SK-N-SH treated with all-trans-retinoic acid at 6 μM for 48 hours (cell line): ENCODE measurements at regions not wholly inside any gene's neighbourhood (a gene's known extent, or its start where the extent isn't known, plus 50 kb on each side); places are given as distances from the start of the nearest gene placed in this dataset.

Experiments
- ATAC-seq: fragments of 200-7000 bp; cut with Tn5 transposase; 3 replicates; pipeline ENCODE4 v1.9.1; 2020; ENCODE audit warnings: mild to moderate bottlenecking, moderate library complexity
- ARNTL ChIP-seq: fragments of 450-650 bp; formaldehyde crosslinking; IDR thresholded peaks from 2 replicates; pipeline ENCODE4 v1.5.0; 2020; ENCODE audit warnings: low read depth, mild to moderate bottlenecking, moderate library complexity, borderline replicate concordance
- BACH2 ChIP-seq: fragments of 250-450 bp; sonication (Bioruptor Pico); IDR thresholded peaks from 2 replicates; pipeline ENCODE4 v1.9.0; 2021; ENCODE audit warnings: mild to moderate bottlenecking, borderline replicate concordance
- CREB5 ChIP-seq: fragments of 250-450 bp; sonication (Bioruptor Pico); IDR thresholded peaks from 2 replicates; pipeline ENCODE4 v1.5.1; 2020; ENCODE audit warnings: low read depth, mild to moderate bottlenecking, moderate library complexity
- CSDC2 ChIP-seq: fragments of 250-450 bp; sonication (Bioruptor Pico); IDR thresholded peaks from 2 replicates; pipeline ENCODE4 v1.5.0; 2020; ENCODE audit warnings: mild to moderate bottlenecking, moderate library complexity
- CSRNP3 ChIP-seq: fragments of 250-450 bp; sonication (Bioruptor Pico); IDR thresholded peaks from 2 replicates; pipeline ENCODE4 v1.5.1; 2021; ENCODE audit warnings: mild to moderate bottlenecking, moderate library complexity
- ESRRG ChIP-seq: fragments of 250-450 bp; sonication (Bioruptor Pico); IDR thresholded peaks from 2 replicates; pipeline ENCODE4 v1.6.1; 2021; ENCODE audit warnings: mild to moderate bottlenecking
- GLIS3 ChIP-seq: fragments of 250-450 bp; sonication (Bioruptor Pico); IDR thresholded peaks from 2 replicates; pipeline ENCODE4 v1.5.0; 2020; ENCODE audit warnings: mild to moderate bottlenecking, moderate library complexity
- OSR1 ChIP-seq: fragments of 250-450 bp; sonication (Bioruptor Pico); IDR thresholded peaks from 2 replicates; pipeline ENCODE4 v1.8.0; 2022; ENCODE audit warnings: moderate library complexity, mild to moderate bottlenecking, inconsistent platforms
- PATZ1 ChIP-seq: fragments of 250-450 bp; sonication (Bioruptor Pico); IDR thresholded peaks from 2 replicates; pipeline ENCODE4 v1.8.0; 2020; ENCODE audit warnings: mild to moderate bottlenecking, moderate library complexity, borderline replicate concordance
- POU6F1 ChIP-seq: fragments of 250-450 bp; sonication (Bioruptor Pico); IDR thresholded peaks from 2 replicates; pipeline ENCODE4 v1.8.0; 2021; ENCODE audit warnings: low read depth, mild to moderate bottlenecking, moderate library complexity, borderline replicate concordance
- PPARA ChIP-seq: fragments of 250-450 bp; sonication (Bioruptor Pico); IDR thresholded peaks from 2 replicates; pipeline ENCODE4 v1.5.0; 2020; ENCODE audit warnings: mild to moderate bottlenecking, borderline replicate concordance
- RARB ChIP-seq: fragments of 250-450 bp; sonication (Bioruptor Pico); IDR thresholded peaks from 2 replicates; pipeline ENCODE4 v1.8.0; 2021; ENCODE audit warnings: mild to moderate bottlenecking, moderate library complexity
- SNAI2 ChIP-seq: fragments of 250-450 bp; sonication (Bioruptor Pico); IDR thresholded peaks from 2 replicates; pipeline ENCODE4 v1.5.0; 2020; ENCODE audit warnings: mild to moderate bottlenecking, moderate library complexity
- TOX ChIP-seq: fragments of 250-450 bp; sonication (Bioruptor Pico); IDR thresholded peaks from 2 replicates; pipeline ENCODE4 v1.8.0; 2021; ENCODE audit warnings: mild to moderate bottlenecking, moderate library complexity, borderline replicate concordance
- TSHZ2 ChIP-seq: fragments of 250-450 bp; sonication (Bioruptor Pico); IDR thresholded peaks from 2 replicates; pipeline ENCODE4 v1.5.0; 2020; ENCODE audit warnings: mild to moderate bottlenecking, moderate library complexity
- ZC3H10 ChIP-seq: fragments of 250-450 bp; sonication (Bioruptor Pico); IDR thresholded peaks from 2 replicates; pipeline ENCODE4 v1.5.1; 2021; ENCODE audit warnings: mild to moderate bottlenecking, moderate library complexity
- ZFP3 ChIP-seq: fragments of 250-450 bp; sonication (Bioruptor Pico); IDR thresholded peaks from 2 replicates; pipeline ENCODE4 v1.5.0; 2020; ENCODE audit warnings: mild to moderate bottlenecking, moderate library complexity
- ZFP30 ChIP-seq: fragments of 450-650 bp; formaldehyde crosslinking; IDR thresholded peaks from 2 replicates; pipeline ENCODE4 v1.5.0; 2022; ENCODE audit warnings: mild to moderate bottlenecking, moderate library complexity
- ZNF565 ChIP-seq: fragments of 450-650 bp; formaldehyde crosslinking; conservative IDR thresholded peaks from 2 replicates; pipeline ENCODE4 v1.5.0; 2020; ENCODE audit warnings: low read depth, mild to moderate bottlenecking, moderate library complexity
- ZNF70 ChIP-seq: fragments of 450-650 bp; formaldehyde crosslinking; IDR thresholded peaks from 2 replicates; pipeline ENCODE4 v1.5.0; 2020; ENCODE audit warnings: mild to moderate bottlenecking, moderate library complexity
- ZNF8 ChIP-seq: fragments of 450-650 bp; formaldehyde crosslinking; IDR thresholded peaks from 2 replicates; pipeline ENCODE4 v1.5.0; 2020; ENCODE audit warnings: mild to moderate bottlenecking, moderate library complexity

GRCh38 chr3:4162096-4162495 lies 141.1 kb upstream of the SETMAR start:
- ATAC-seq = no peak
- TF ChIP-seq ZFP3 (CRISPR knock-in tag) = no peak
- TF ChIP-seq PATZ1 = no peak
- no peak for TF ChIP-seq TSHZ2 (CRISPR knock-in tag)
- TF ChIP-seq ZNF8 (CRISPR knock-in tag) = no peak
- no peak for TF ChIP-seq ZFP30 (CRISPR knock-in tag)
- TF ChIP-seq CSDC2 (CRISPR knock-in tag) = no peak
- TF ChIP-seq BACH2 (CRISPR knock-in tag) = no peak
- TF ChIP-seq ESRRG = no peak
- no peak for TF ChIP-seq RARB (CRISPR knock-in tag)
- no peak for TF ChIP-seq ZNF565
- TF ChIP-seq GLIS3 (CRISPR knock-in tag) = no peak
- no peak for TF ChIP-seq OSR1
- TF ChIP-seq CSRNP3 (CRISPR knock-in tag) = no peak
- TF ChIP-seq CREB5 (CRISPR knock-in tag) = no peak
- TF ChIP-seq TOX (CRISPR knock-in tag) = no peak
- no peak for TF ChIP-seq PPARA (CRISPR knock-in tag)
- no peak for TF ChIP-seq SNAI2
- TF ChIP-seq ZC3H10 (CRISPR knock-in tag) = no peak
- TF ChIP-seq ZNF70 (CRISPR knock-in tag) = no peak

GRCh38 chr3:4163011-4163410 lies 140.2 kb upstream of the SETMAR start:
- ATAC-seq = no peak
- TF ChIP-seq ARNTL (CRISPR knock-in tag) (no peak), CSRNP3 (CRISPR knock-in tag) (no peak), ZFP30 (CRISPR knock-in tag) (no peak), POU6F1 (no peak), ESRRG (no peak), ZNF70 (CRISPR knock-in tag) (no peak), CREB5 (CRISPR knock-in tag) (no peak), BACH2 (CRISPR knock-in tag) (no peak), TOX (CRISPR knock-in tag) (no peak)
